Activated CD4-positive, alpha-beta T cell treated with anti-CD3 and anti-CD28 coated beads, Interleukin-2, amount 50 U/mL, for 1 hour (primary cell): ENCODE measurements at regions not wholly inside any gene's neighbourhood (a gene's known extent, or its start where the extent isn't known, plus 50 kb on each side); places are given as distances from the start of the nearest gene placed in this dataset.
"Not testable (repeated sequence)": the region's sequence is repeated elsewhere in the genome, so short reads cannot be mapped to it uniquely, and the experiment has no call there.

Experiments used
- DNase-seq: peaks from one replicate; pipeline ENCODE4 v3.0.0-alpha.2; 2020

- DNase-seq = peak; percentile 57
Measured at GRCh38 chr7:6991169-6991611, 165.1 kb upstream of the CCZ1B start.

DNA sequence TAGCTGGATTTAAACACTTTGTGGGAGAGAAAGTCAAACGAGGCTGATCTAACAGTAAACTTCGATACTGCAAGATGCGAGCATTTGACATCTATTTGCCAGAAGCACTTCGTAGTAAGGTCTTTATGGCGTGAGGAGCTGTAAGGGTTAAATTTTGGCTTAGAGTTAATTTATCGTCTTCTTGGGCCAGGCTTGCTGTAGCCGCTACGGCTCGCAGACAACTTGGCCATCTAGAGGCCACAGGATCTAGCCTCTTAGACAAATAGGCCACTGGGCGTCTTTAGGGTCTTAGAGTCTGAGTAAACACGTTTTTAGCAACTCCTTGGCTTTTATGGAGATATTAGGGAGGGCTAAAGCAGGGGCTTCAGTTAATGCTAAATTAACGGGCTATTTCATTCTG is 165.6 kb upstream of the CCZ1B start:
- not testable (repeated sequence) for DNase-seq

GRCh38 chr7:6992133-6992532 is 166.1 kb upstream of the CCZ1B start:
- DNase-seq = not testable (repeated sequence)

DNA sequence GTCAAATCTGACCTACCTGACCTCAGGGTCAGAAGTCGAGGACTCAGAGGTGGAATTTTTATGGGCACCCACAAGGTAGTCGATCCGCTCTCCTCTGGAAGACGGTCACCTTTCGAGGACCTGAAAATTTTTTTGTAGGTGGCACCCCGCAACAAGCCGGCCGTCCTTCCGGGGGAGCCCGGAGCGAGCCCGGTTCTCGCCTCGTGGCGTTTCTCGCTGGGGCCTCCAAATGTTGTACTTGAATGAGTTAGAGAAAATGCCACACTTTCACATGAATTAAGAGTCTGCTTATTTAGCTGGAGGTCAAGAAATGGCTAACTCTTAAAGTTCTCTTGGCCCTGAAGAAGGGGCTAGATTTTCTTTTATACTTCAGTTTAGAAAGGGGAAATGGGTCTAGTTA is 169.0 kb upstream of the CCZ1B start:
- DNase-seq = not testable (repeated sequence)

- not testable (repeated sequence) for DNase-seq
Measured at GRCh38 chr7:6995493-6996289, 169.6 kb upstream of the CCZ1B start.

- not testable (repeated sequence) for DNase-seq
Measured at GRCh38 chr7:6999067-6999666, 173.1 kb upstream of the CCZ1B start.

DNA sequence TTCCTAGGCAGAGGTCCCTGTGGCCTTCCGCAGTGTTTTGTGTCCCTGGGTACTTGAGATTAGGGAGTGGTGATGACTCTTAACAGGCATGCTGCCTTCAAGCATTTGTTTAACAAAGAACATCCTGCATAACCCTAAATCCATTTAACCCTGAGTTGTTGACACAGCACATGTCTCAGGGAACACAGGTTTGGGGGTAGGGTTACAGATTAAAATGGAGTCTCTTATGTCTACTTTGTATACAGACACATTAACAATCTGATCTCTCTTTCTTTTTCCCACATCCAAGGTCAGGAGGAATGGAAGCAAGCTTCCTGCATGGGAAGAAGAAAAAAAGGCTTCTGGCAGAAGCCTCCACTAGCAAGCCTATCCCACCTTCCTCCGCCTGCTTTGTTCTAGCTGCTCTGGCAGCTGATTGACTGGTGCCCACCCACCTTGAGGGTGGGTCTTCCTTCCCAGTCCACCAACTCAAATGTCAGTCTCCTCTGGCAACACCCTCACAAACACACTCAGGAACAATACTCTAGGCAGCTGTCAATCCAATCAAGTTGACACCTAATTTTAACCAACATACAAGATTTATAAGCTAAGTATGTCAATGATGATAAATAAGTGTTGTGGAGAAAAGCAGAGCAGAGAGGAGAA is 176.5 kb upstream of the CCZ1B start:
- DNase-seq = no peak

- no peak for DNase-seq
Measured at GRCh38 chr7:7005303-7005702, 177.0 kb upstream of the C1GALT1 start.

DNA sequence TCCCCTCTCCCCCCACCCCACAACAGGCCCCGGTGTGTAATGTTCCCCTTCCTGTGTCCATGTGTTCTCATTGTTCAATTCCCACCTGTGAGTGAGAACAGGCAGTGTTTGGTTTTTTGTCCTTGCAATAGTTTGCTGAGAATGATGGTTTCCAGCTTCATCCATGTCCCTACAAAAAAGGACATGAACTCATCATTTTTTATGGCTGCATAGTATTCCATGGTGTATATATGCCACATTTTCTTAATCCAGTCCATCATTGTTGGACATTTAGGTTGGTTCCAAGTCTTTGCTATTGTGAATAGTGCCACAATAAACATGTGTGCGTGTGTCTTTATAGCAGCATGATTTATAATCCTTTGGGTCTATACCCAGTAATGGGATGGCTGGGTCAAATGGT is 176.4 kb upstream of the C1GALT1 start:
- DNase-seq = not testable (repeated sequence)

DNA sequence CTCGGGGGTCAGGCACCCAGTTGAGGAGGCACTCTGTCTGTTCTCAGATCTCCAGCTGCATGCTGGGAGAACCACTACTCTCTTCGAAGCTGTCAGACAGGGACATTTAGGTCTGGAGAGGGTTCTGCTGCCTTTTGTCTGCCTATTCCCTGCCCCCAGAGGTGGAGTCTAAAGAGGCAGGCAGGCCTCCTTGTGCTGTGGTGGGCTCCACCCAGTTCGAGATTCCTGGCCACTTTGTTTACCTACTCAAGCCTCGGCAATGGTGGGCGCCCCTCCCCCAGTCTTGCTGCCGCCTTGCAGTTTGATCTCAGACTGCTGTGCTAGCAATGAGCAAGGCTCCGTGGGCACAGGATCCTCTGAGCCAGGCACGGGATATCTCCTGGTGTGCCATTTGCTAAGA is 171.1 kb upstream of the C1GALT1 start:
- DNase-seq = not testable (repeated sequence)

- DNase-seq = not testable (repeated sequence)
Measured at GRCh38 chr7:7011751-7012150, 170.6 kb upstream of the C1GALT1 start.

DNA sequence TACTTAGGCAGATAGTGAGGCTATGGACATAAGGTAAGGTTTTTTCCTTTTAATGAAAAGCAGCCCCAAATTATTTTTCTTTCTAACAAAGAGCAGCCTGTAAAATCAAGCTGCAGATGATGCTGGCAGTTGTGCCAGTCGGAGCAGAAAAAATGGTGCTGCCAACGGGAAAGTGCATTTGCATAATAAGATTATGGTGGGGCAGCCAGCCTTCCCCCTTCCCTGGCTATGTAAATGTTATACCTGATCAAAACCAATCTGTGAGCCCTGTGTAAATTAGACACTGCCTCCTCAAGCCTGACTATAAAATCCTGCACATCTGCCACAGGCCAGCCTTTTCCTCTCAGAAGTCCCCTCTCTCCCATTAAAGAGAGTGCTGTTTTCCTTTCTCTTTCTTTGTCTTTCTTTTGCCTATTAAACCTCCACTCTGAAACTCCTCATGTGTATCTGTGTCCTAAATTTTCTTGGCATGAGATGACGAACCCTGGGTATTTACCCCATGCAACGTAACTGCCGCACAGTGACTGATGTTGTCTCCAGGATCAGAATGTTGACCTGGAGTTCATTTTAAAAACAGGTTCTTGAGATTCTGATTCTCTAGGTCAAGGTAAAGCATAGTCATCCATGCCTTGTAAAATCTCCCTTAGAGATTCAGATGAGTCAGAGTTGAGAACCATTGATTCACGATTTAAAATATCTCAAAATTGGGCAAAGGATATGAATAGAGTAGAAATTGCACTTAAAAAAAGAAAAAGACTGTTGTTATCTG is 167.3 kb upstream of the C1GALT1 start:
- DNase-seq = no peak

GRCh38 chr7:7017707-7018280 is 164.6 kb upstream of the C1GALT1 start:
- no peak for DNase-seq

DNA sequence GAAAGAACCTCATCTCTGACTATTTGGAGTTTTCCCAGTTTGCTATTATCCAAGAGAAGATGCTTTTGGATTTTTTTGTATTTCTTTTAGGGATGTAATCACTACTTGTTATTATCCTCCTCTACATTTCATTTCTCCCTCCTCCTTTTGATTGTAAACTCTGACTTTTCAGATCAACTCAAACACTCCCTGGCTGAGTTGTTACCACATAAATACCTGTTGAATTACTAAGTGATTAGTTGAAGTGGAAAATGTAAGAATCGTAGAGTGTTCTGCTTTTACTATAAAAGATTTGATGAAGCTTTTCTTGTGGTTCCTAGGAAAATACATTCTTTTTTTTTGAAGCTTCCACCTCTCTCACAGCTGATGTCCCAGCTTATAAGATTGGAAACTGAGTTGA is 164.1 kb upstream of the C1GALT1 start:
- DNase-seq = no peak

- no peak for DNase-seq
Measured at GRCh38 chr7:7032221-7032620, 150.1 kb upstream of the C1GALT1 start.

- no peak for DNase-seq
Measured at GRCh38 chr7:7035851-7036250, 146.5 kb upstream of the C1GALT1 start.

GRCh38 chr7:7042286-7042893 is 140.0 kb upstream of the C1GALT1 start:
- peak; percentile 9 for DNase-seq

DNA sequence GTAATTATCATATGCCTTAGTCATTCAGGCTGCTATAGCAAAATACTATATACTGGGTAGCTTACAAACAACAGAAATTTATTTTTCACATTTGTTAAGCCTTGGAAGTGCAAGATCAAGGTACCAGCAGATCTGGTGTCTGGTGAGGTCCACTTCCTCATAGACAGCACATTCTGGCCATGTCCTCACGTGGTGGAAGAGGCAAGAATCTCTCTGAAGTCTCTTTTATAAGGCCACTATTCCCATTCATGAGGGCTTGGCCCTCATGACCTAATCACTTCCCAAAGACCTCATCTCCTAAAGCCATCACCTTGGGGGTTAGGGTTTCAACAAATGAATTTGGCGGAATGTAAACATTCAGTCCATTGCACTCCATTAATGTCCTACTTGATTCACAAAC is 137.5 kb upstream of the C1GALT1 start:
- DNase-seq = no peak

- no peak for DNase-seq
Measured at GRCh38 chr7:7048213-7048612, 134.1 kb upstream of the C1GALT1 start.

- DNase-seq = no peak
Measured at GRCh38 chr7:7051206-7051877, 131.0 kb upstream of the C1GALT1 start.

- no peak for DNase-seq
Measured at GRCh38 chr7:7054252-7054830, 128.0 kb upstream of the C1GALT1 start.
